Esophagus (tissue), 2 donors: ENCODE measurements at regions not wholly inside any gene's neighbourhood (a gene's known extent, or its start where the extent isn't known, plus 50 kb on each side); places are given as distances from the start of the nearest gene placed in this dataset.

Experiments used
- H3K27ac ChIP-seq, 2 donors: one replicate each; pipeline ENCODE4 v1.5.1; 2013; ENCODE audit warnings: low read depth in 2 of 2, mild to moderate bottlenecking in 2 of 2, inconsistent platforms in 1 of 2, low read length in 1 of 2, moderate library complexity in 1 of 2
- H3K27me3 ChIP-seq, 2 donors: one replicate each; pipeline ENCODE4 v1.6.1; 2013; ENCODE audit warnings: low read length in 2 of 2, control low read depth in 1 of 2, mild to moderate bottlenecking in 1 of 2; ENCODE audit not compliant: insufficient read depth in 2 of 2, control insufficient read depth in 1 of 2
- H3K36me3 ChIP-seq, 2 donors: one replicate each; pipeline ENCODE4 v1.6.1; 2013; ENCODE audit warnings: low read length in 1 of 2; ENCODE audit not compliant: control insufficient read depth in 2 of 2, insufficient read depth in 2 of 2
- H3K4me1 ChIP-seq, 2 donors: one replicate each; pipeline ENCODE4 v1.6.1; 2013; ENCODE audit warnings: low read length in 1 of 2; ENCODE audit not compliant: control insufficient read depth in 2 of 2, insufficient read depth in 2 of 2
- H3K4me3 ChIP-seq, 2 donors: one replicate each; pipeline ENCODE4 v1.5.1; 2013; ENCODE audit warnings: low read length in 2 of 2, mild to moderate bottlenecking in 2 of 2, low read depth in 1 of 2, moderate library complexity in 1 of 2
- H3K9me3 ChIP-seq, 2 donors: one replicate each; pipeline ENCODE4 v1.6.1; 2013; ENCODE audit warnings: mild to moderate bottlenecking in 2 of 2, low read depth in 1 of 2, low read length in 1 of 2, moderate library complexity in 1 of 2; ENCODE audit not compliant: control insufficient read depth in 2 of 2, insufficient read depth in 1 of 2
- WGBS, 2 donors: extraction: QIAGEN DNeasy Blood & Tissue Kit; methylation state at CpG; one replicate each; pipeline ENCODE4 v1.1.7; 2013; 5-methylcytosine and 5-hydroxymethylcytosine counted together
- donor health status: healthy with polysubstance abuse.
- donor health status: Bipolar disorder and iron deficiency.

- Histone ChIP-seq H3K4me1 (no peaks in the 10 kb centered on the region), H3K9me3 (no peaks in the 10 kb centered on the region), H3K27me3 (no peaks in the 10 kb centered on the region), H3K27ac (no peak overlapping the region), H3K36me3 (no peaks in the 10 kb centered on the region), H3K4me3 (no peak overlapping the region)
- WGBS, 2 donors, result 67 to 72% methylated on average over 2 of the region's 2 CpGs
Measured at GRCh38 chr16:66224186-66224585, 142.3 kb upstream of the CDH5 start.

GRCh38 chr16:66223176-66223780 lies 143.2 kb upstream of the CDH5 start:
- no peaks in the 10 kb centered on the region for H3K9me3 ChIP-seq
- H3K27me3 ChIP-seq, result no peaks in the 10 kb centered on the region
- H3K4me1 ChIP-seq, result no peaks in the 10 kb centered on the region
- WGBS, 2 donors, result 48 to 52% methylated on average over 8 of the region's 8 CpGs
- no peaks in the 10 kb centered on the region for H3K36me3 ChIP-seq
- H3K4me3 ChIP-seq, result no peak overlapping the region
- no peak overlapping the region for H3K27ac ChIP-seq

- H3K4me3 ChIP-seq, result no peak overlapping the region
- no peaks in the 10 kb centered on the region for H3K27me3 ChIP-seq
- H3K36me3 ChIP-seq, result no peaks in the 10 kb centered on the region
- no peaks in the 10 kb centered on the region for H3K4me1 ChIP-seq
- H3K9me3 ChIP-seq, result no peaks in the 10 kb centered on the region
- WGBS, 2 donors, result 47 to 58% methylated on average over 1 of the region's 1 CpG
- H3K27ac ChIP-seq, result no peak overlapping the region
Measured at GRCh38 chr16:66222756-66223155, 143.7 kb upstream of the CDH5 start.

DNA sequence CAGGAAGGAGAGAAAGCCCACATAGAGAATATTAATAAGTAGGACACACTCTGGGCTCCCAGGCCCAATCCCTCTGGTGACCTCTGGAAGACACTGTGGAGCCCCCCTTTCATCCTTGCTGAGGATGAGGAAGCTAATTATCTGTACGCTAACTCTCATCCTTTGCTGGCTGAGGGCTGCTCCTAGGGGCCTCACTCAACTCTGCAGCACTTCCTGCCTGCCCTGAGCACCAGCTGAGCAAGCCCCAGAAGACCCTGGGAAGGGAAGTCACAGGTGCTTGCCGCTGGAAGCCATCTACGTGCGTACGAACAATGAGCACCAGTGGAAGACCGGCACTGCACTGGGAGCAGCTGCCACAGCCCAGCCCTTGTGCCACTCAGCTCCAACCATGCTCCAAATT lies 145.8 kb upstream of the CDH5 start:
- Histone ChIP-seq H3K4me1 (no peaks in the 10 kb centered on the region), H3K27me3 (no peaks in the 10 kb centered on the region), H3K27ac (no peak overlapping the region), H3K36me3 (no peaks in the 10 kb centered on the region), H3K9me3 (no peaks in the 10 kb centered on the region), H3K4me3 (no peak overlapping the region)
- WGBS, 2 donors, result 72% methylated on average over 6 of the region's 6 CpGs

GRCh38 chr16:66219491-66219890 lies 147.0 kb upstream of the CDH5 start:
- H3K27ac ChIP-seq, result no peak overlapping the region
- H3K9me3 ChIP-seq, result no peaks in the 10 kb centered on the region
- H3K4me3 ChIP-seq, result no peak overlapping the region
- H3K27me3 ChIP-seq, result no peaks in the 10 kb centered on the region
- H3K36me3 ChIP-seq, result no peaks in the 10 kb centered on the region
- H3K4me1 ChIP-seq, result no peaks in the 10 kb centered on the region

GRCh38 chr16:66212428-66212827 lies 154.1 kb upstream of the CDH5 start:
- Histone ChIP-seq H3K4me3 (no peak overlapping the region), H3K4me1 (no peaks in the 10 kb centered on the region), H3K9me3 (no peaks in the 10 kb centered on the region), H3K27ac (no peak overlapping the region), H3K27me3 (no peaks in the 10 kb centered on the region), H3K36me3 (no peaks in the 10 kb centered on the region)
- 59 to 63% methylated on average over 6 of the region's 6 CpGs for WGBS, 2 donors

DNA sequence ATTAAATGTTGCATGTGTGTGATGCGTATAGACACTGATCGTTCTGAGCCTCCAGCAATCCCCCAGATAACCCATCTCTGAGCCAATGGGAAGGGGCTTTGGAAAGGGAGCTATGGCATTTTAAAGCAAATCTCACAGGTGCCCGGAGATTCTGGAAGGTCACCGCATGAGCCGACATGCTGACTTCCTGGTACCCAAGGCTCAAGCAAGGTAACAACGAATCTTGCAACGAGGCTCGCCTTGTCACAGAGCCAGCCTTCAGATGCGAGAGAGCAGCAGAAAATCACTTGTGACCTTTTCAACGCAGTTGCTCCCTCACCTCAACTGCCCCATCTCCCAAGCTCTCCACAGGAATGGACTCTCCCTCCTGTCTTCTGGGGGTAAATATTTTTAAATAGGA lies 154.8 kb upstream of the CDH5 start:
- no peaks in the 10 kb centered on the region for H3K36me3 ChIP-seq
- H3K4me1 ChIP-seq, result no peaks in the 10 kb centered on the region
- H3K4me3 ChIP-seq, result no peak overlapping the region
- H3K9me3 ChIP-seq, result no peaks in the 10 kb centered on the region
- no peaks in the 10 kb centered on the region for H3K27me3 ChIP-seq
- no peak overlapping the region for H3K27ac ChIP-seq
- 86 to 89% methylated on average over 10 of the region's 10 CpGs for WGBS, 2 donors

DNA sequence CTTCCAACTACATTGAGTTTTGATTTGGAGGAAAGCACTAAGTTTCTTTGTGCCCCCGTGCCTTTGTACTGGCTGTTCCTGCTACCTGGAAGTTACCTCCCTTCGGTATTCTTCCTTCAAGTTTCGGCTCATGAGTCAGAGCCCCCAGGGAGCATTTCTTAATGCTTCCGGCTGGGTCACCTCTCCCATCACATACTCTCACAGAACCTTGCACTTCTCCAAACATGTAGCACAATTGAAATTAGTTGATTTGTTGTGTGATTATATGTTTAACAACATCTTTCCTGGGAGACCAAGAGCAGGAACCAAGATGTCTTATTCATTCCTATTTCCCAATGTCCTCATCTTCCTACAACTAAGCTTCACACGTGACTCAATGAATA lies 158.6 kb upstream of the CDH5 start:
- Histone ChIP-seq H3K27me3 (no peaks in the 10 kb centered on the region), H3K27ac (no peak overlapping the region), H3K4me1 (no peaks in the 10 kb centered on the region), H3K36me3 (no peaks in the 10 kb centered on the region), H3K9me3 (no peaks in the 10 kb centered on the region), H3K4me3 (no peak overlapping the region)
- 73 to 77% methylated on average over 5 of the region's 5 CpGs for WGBS, 2 donors

- Histone ChIP-seq H3K36me3 (no peaks in the 10 kb centered on the region), H3K27me3 (no peaks in the 10 kb centered on the region), H3K4me3 (no peak overlapping the region), H3K4me1 (no peaks in the 10 kb centered on the region), H3K27ac (no peak overlapping the region), H3K9me3 (no peaks in the 10 kb centered on the region)
- 84 to 87% methylated on average over 11 of the region's 11 CpGs for WGBS, 2 donors
Measured at GRCh38 chr16:66207139-66207882, 159.2 kb upstream of the CDH5 start.

- no peaks in the 10 kb centered on the region for H3K36me3 ChIP-seq
- no peaks in the 10 kb centered on the region for H3K4me1 ChIP-seq
- no peaks in the 10 kb centered on the region for H3K9me3 ChIP-seq
- 85 to 90% methylated on average over 4 of the region's 4 CpGs for WGBS, 2 donors
- H3K27ac ChIP-seq, result no peak overlapping the region
- H3K4me3 ChIP-seq, result no peak overlapping the region
- no peaks in the 10 kb centered on the region for H3K27me3 ChIP-seq
Measured at GRCh38 chr16:66206363-66206762, 160.1 kb upstream of the CDH5 start.
